Sigmoid colon (tissue), 4 donors: ENCODE measurements at regions not wholly inside any gene's neighbourhood (a gene's known extent, or its start where the extent isn't known, plus 50 kb on each side); places are given as distances from the start of the nearest gene placed in this dataset.

ENCODE experiments used
- EP300 ChIP-seq, 4 donors: sonication (generic); formaldehyde crosslinking; IDR thresholded peaks; one replicate each; pipeline ENCODE4 v1.6.1; 2017; ENCODE audit warnings: antibody characterized with exemption in 4 of 4
- POLR2A ChIP-seq, 2 donors: fragments of 450-650 bp; IDR thresholded peaks; one replicate each; pipeline ENCODE4 v1.6.1; 2016; ENCODE audit warnings: antibody characterized with exemption in 2 of 2, mild to moderate bottlenecking in 2 of 2, moderate library complexity in 2 of 2
- POLR2AphosphoS5 ChIP-seq, 4 donors: sonication (generic); formaldehyde crosslinking; IDR thresholded peaks; one replicate each; pipeline ENCODE4 v1.6.1; 2017; ENCODE audit warnings: antibody characterized with exemption in 4 of 4
- TF ChIP-seq, protein P1 (sequence below), 4 experiments: fragments of 450-650 bp in 3 of 4; fragments of 200-600 bp in 1 of 4; IDR thresholded peaks; one replicate each; pipeline ENCODE4 v1.5.1; 2016 to 2019; ENCODE audit warnings: antibody characterized with exemption in 4 of 4, mild to moderate bottlenecking in 3 of 4, moderate library complexity in 2 of 4

DNA sequence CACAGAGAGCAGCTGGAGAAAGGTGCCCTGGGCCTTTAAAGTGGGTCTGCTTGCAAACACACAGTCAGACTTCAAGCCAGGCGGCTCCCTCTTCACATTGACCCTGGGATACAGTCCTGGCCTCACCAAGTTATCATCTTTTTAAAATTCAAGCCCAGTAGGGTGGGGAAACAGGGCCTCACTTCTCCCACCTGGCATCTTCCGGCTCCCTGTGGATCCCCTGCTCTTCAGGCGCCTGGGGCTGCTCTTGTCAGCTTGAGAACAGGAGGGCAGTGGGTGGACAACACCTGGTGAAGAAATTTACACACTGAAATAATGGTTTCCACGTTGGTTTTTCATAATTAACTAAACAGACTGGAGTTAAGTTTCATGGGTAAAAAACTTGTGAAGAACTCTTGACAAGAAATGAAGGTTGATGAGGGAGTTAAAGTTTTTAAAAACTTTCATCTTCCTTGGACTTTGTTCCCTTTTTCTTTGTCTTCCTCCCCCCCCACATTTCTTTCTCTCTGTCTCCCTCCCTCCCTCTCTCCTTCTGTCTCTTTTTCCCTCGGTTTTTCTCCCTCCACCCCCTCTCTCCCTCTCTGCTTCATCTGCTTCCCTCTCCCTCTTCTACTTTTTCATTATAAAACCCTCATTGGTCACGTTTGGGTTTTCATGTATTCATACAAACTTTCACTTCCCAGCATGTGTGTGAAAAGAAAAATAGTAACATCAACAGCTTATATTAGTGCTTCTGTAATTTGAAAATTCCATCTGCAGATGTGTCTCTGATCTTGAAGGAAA lies 219.6 kb downstream of the DMRT2 start:
- TF ChIP-seq, protein P1, sequence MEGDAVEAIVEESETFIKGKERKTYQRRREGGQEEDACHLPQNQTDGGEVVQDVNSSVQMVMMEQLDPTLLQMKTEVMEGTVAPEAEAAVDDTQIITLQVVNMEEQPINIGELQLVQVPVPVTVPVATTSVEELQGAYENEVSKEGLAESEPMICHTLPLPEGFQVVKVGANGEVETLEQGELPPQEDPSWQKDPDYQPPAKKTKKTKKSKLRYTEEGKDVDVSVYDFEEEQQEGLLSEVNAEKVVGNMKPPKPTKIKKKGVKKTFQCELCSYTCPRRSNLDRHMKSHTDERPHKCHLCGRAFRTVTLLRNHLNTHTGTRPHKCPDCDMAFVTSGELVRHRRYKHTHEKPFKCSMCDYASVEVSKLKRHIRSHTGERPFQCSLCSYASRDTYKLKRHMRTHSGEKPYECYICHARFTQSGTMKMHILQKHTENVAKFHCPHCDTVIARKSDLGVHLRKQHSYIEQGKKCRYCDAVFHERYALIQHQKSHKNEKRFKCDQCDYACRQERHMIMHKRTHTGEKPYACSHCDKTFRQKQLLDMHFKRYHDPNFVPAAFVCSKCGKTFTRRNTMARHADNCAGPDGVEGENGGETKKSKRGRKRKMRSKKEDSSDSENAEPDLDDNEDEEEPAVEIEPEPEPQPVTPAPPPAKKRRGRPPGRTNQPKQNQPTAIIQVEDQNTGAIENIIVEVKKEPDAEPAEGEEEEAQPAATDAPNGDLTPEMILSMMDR (IDR thresholded peaks at IDR 0.05) = no peak
- TF ChIP-seq EP300 (IDR thresholded peaks at IDR 0.05) (no peak), POLR2A (IDR thresholded peaks at IDR 0.05) (no peak), POLR2AphosphoS5 (IDR thresholded peaks at IDR 0.05) (no peak)
